ENCODE measurements at regions not wholly inside any gene's neighbourhood (a gene's known extent, or its start where the extent isn't known, plus 50 kb on each side); places are given as distances from the start of the nearest gene placed in this dataset.

DNA sequence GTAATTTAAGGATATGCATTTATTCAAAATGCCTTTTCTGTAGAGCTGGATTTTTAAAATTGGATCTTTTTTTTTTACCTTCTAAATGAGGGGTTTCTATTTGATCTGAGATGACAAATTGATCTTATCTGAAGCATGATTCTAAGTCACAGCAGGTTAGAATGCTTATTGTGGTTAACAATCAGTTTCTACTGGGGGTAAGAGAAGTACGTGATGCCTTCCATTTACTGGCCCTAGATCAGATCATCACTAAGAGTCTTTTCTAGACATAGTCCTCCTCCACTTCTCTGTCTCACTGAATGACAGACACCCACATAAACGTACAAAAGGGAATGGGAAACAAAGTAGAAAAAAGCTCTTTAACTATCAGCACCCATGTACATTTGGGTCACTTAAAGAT lies 231.9 kb downstream of the DMAC1 start:
- H3K9ac ChIP-seq (ENCODE audit: low read length) = no peak overlapping the region
- no peaks in the 10 kb centered on the region for H3K4me1 ChIP-seq (ENCODE audit: insufficient read depth, low read length, severe bottlenecking)
- H3K4me2 ChIP-seq (ENCODE audit: low read length) = no peak overlapping the region
- no peak for TF ChIP-seq EZH2 (IDR thresholded peaks at IDR 0.05; ENCODE audit: borderline replicate concordance, low read length)
- TF ChIP-seq, protein P1, sequence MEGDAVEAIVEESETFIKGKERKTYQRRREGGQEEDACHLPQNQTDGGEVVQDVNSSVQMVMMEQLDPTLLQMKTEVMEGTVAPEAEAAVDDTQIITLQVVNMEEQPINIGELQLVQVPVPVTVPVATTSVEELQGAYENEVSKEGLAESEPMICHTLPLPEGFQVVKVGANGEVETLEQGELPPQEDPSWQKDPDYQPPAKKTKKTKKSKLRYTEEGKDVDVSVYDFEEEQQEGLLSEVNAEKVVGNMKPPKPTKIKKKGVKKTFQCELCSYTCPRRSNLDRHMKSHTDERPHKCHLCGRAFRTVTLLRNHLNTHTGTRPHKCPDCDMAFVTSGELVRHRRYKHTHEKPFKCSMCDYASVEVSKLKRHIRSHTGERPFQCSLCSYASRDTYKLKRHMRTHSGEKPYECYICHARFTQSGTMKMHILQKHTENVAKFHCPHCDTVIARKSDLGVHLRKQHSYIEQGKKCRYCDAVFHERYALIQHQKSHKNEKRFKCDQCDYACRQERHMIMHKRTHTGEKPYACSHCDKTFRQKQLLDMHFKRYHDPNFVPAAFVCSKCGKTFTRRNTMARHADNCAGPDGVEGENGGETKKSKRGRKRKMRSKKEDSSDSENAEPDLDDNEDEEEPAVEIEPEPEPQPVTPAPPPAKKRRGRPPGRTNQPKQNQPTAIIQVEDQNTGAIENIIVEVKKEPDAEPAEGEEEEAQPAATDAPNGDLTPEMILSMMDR (IDR thresholded peaks at IDR 0.05; ENCODE audit: low read length) = no peak
- no peak overlapping the region for H2AFZ ChIP-seq (ENCODE audit: low read length)
- H3K79me2 ChIP-seq (ENCODE audit: insufficient read depth, low read length) = no peaks in the 10 kb centered on the region
- H3K9me2 ChIP-seq (ENCODE audit: low read depth, low read length) = no peaks in the 10 kb centered on the region
- H3K27me3 ChIP-seq (ENCODE audit: insufficient read depth, low read length) = no peaks in the 10 kb centered on the region
- H3F3A ChIP-seq (ENCODE audit: insufficient read depth, low read length) = no peaks in the 10 kb centered on the region
- no peak overlapping the region for H3K27ac ChIP-seq (ENCODE audit: low read depth, low read length, poor library complexity, severe bottlenecking)
- no peak overlapping the region for H3K4me3 ChIP-seq (ENCODE audit: low read depth, low read length, poor library complexity, severe bottlenecking)
- H3K9me3 ChIP-seq (ENCODE audit: low read length) = no peaks in the 10 kb centered on the region
- H3K36me3 ChIP-seq (ENCODE audit: insufficient read depth, low read length) = no peaks in the 10 kb centered on the region
- no peaks in the 10 kb centered on the region for H4K20me1 ChIP-seq (ENCODE audit: insufficient read depth, low read length)

DNA sequence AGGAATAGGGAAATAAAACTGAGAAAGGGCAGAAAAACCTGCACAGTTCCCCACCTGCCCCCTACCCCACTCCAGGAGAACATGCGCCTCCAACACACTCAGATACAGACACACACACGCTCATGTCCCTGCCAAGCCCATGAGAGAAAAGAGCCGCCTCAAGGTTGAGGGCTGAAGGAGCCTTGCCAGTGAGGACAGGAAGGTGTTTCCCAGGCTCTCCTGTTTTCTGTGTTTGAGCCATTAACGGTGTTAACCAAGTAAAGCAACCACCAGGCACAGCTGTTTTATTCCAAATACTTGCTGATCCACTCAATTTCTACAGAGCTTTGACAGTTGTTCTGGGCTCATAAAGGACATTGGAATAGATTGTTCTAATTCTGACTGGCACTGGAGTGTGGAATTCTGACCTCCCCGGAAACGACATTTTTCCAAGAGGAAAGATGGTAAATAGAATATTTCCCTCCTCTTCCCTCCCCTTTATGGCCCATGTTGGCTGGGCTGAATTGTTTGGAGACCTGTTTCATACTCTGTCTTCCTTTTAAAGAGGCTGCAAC lies 238.0 kb downstream of the DMAC1 start:
- Histone ChIP-seq H3K4me1 (ENCODE audit: insufficient read depth, low read length, severe bottlenecking) (no peaks in the 10 kb centered on the region), H3F3A (ENCODE audit: insufficient read depth, low read length) (no peaks in the 10 kb centered on the region), H3K4me3 (ENCODE audit: low read depth, low read length, poor library complexity, severe bottlenecking) (no peak overlapping the region), H2AFZ (ENCODE audit: low read length) (no peak overlapping the region), H3K9me2 (ENCODE audit: low read depth, low read length) (no peaks in the 10 kb centered on the region), H4K20me1 (ENCODE audit: insufficient read depth, low read length) (no peaks in the 10 kb centered on the region), H3K9ac (ENCODE audit: low read length) (no peak overlapping the region), H3K27me3 (ENCODE audit: insufficient read depth, low read length) (no peaks in the 10 kb centered on the region), H3K27ac (ENCODE audit: low read depth, low read length, poor library complexity, severe bottlenecking) (no peak overlapping the region), H3K4me2 (ENCODE audit: low read length) (no peak overlapping the region), H3K36me3 (ENCODE audit: insufficient read depth, low read length) (no peaks in the 10 kb centered on the region), H3K9me3 (ENCODE audit: low read length) (no peaks in the 10 kb centered on the region), H3K79me2 (ENCODE audit: insufficient read depth, low read length) (no peaks in the 10 kb centered on the region)
- TF ChIP-seq, protein P1 (IDR thresholded peaks at IDR 0.05; ENCODE audit: low read length) = no peak
- TF ChIP-seq EZH2 (IDR thresholded peaks at IDR 0.05; ENCODE audit: borderline replicate concordance, low read length) = no peak

DNA sequence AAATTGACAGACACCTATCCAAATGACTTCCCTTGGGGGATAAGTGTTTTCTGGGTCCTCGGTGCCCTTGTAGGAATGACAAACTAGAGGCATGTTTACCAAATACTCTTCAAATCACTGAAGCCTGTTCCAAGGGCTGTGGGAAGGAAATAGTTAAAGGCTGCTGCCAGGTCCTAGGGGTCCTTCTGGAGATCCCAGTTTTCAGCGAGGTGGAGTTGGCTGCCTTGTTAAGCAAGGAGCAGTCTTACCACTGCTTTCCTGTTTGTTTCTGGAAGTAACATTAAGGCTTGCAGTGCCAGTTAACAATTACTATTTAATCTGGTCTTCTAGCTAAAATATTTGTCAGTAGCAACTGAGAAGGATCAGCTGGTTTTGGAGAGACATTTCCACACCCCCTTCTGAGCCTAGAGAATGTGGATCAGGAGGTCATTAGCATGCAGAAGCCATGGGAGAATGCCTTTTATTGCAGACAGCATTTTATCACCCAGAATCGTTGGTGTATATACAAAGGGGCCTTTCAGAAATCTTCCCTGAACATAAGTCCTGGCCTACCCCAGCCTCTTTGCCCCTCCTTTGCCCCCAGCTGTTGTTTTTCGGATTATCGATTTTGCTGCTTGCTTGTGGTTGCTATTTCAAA lies 238.8 kb downstream of the DMAC1 start:
- TF ChIP-seq EZH2 (IDR thresholded peaks at IDR 0.05; ENCODE audit: borderline replicate concordance, low read length) = no peak
- TF ChIP-seq, protein P1 (IDR thresholded peaks at IDR 0.05; ENCODE audit: low read length) = no peak
- Histone ChIP-seq H3K9me2 (ENCODE audit: low read depth, low read length) (no peaks in the 10 kb centered on the region), H3K79me2 (ENCODE audit: insufficient read depth, low read length) (no peaks in the 10 kb centered on the region), H3K4me1 (ENCODE audit: insufficient read depth, low read length, severe bottlenecking) (no peaks in the 10 kb centered on the region), H3K36me3 (ENCODE audit: insufficient read depth, low read length) (no peaks in the 10 kb centered on the region), H4K20me1 (ENCODE audit: insufficient read depth, low read length) (no peaks in the 10 kb centered on the region), H2AFZ (ENCODE audit: low read length) (no peak overlapping the region), H3K4me2 (ENCODE audit: low read length) (no peak overlapping the region), H3K4me3 (ENCODE audit: low read depth, low read length, poor library complexity, severe bottlenecking) (no peak overlapping the region), H3F3A (ENCODE audit: insufficient read depth, low read length) (no peaks in the 10 kb centered on the region), H3K27me3 (ENCODE audit: insufficient read depth, low read length) (no peaks in the 10 kb centered on the region), H3K9ac (ENCODE audit: low read length) (no peak overlapping the region), H3K9me3 (ENCODE audit: low read length) (no peaks in the 10 kb centered on the region), H3K27ac (ENCODE audit: low read depth, low read length, poor library complexity, severe bottlenecking) (no peak overlapping the region)
